Ovary (tissue), 7 donors: ENCODE measurements at regions not wholly inside any gene's neighbourhood (a gene's known extent, or its start where the extent isn't known, plus 50 kb on each side); places are given as distances from the start of the nearest gene placed in this dataset.

ENCODE experiments used
- DNase-seq, 5 donors: peaks; one replicate each; pipeline ENCODE4 v3.0.0-alpha.2; 2019 to 2020
- H3K27ac ChIP-seq, 2 donors: fragments of 200-600 bp; one replicate each; pipeline versions ENCODE4 v1.5.1 to v1.8.0; 2019 to 2022
- H3K27me3 ChIP-seq: fragments of 200-600 bp; one replicate; pipeline ENCODE4 v1.8.0; 2022
- H3K36me3 ChIP-seq: fragments of 200-600 bp; sonication (generic); one replicate; pipeline ENCODE4 v1.5.1; 2019
- H3K4me1 ChIP-seq: one replicate; pipeline ENCODE4 v1.8.1; 2013; ENCODE audit warnings: mild to moderate bottlenecking, moderate library complexity; ENCODE audit not compliant: insufficient read depth
- H3K4me3 ChIP-seq: fragments of 200-600 bp; sonication (generic); one replicate; pipeline ENCODE4 v1.5.1; 2017
- H3K9me3 ChIP-seq, 2 donors: fragments of 200-600 bp in 1 of 2; sonication (generic) in 1 of 2; one replicate each; pipeline versions ENCODE4 v1.5.1 to v1.8.1; 2013 to 2019; ENCODE audit warnings: mild to moderate bottlenecking in 1 of 2, moderate library complexity in 1 of 2
- CTCF ChIP-seq, 3 donors: fragments of 450-650 bp in 2 of 3; fragments of 200-600 bp in 1 of 3; IDR thresholded peaks; one replicate each; pipeline versions ENCODE4 v1.5.1 to v1.8.0; 2016 to 2022; ENCODE audit warnings: antibody characterized with exemption in 3 of 3, mild to moderate bottlenecking in 1 of 3
- EP300 ChIP-seq: sonication (generic); formaldehyde crosslinking; IDR thresholded peaks from one replicate; pipeline ENCODE4 v1.6.1; 2017; ENCODE audit warnings: antibody characterized with exemption
- POLR2A ChIP-seq: fragments of 450-650 bp; IDR thresholded peaks from one replicate; pipeline ENCODE4 v1.6.1; 2017; ENCODE audit warnings: antibody characterized with exemption, mild to moderate bottlenecking, moderate library complexity
- WGBS, 3 donors: extraction: QIAGEN DNeasy Blood & Tissue Kit in 1 of 3; methylation state at CpG; one replicate each; pipeline versions ENCODE4 v1.1.5 to v1.1.7; 2013 to 2017; 5-methylcytosine and 5-hydroxymethylcytosine counted together
- intact Hi-C, 4 donors: fragments of 100-400 bp; cut with DNase I; formaldehyde crosslinking; loops; one replicate each; pipeline versions ENCODE4 v1.11.0 to v1.15.1; 2022 to 2023
- donor health status: DM: no; HTN: no; CAD: no; lungs with moderate emphysema.
- donor health status: DM: no; HTN: no; CAD: no.
- donor health status: Bipolar disorder and iron deficiency.
- donor health status: DM: no; HTN: no; CAD: no.
- donor health status: DM: yes; HTN: yes; CAD: no.

DNA sequence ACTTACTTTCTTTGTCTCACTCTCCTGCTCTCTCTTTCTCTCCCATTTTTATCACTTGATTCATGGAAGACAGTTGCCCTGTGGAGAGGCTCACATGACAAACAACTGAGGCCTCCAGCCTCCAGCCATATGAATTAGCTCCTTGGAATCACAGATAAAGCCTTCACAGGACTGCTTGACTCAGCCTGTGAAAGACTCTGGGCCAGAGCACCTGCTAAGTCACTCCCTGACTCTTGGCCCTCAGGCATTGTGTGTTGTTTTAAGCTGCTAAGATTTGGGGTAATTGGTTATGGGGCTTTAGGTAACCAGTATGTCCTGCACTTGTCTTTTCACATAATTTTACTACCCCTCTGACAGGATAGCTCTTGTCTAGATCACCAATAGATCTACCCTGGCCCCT is 334.9 kb downstream of the SOX11 start:
- H3K4me1 ChIP-seq = no peaks in the 10 kb centered on the region
- H3K27ac ChIP-seq = no peak overlapping the region
- no peak for TF ChIP-seq EP300
- no peak for TF ChIP-seq CTCF (IDR thresholded peaks at IDR 0.05)
- TF ChIP-seq POLR2A = no peak
- no peaks in the 10 kb centered on the region for H3K36me3 ChIP-seq
- H3K9me3 ChIP-seq = no peaks in the 10 kb centered on the region
- no peaks in the 10 kb centered on the region for H3K27me3 ChIP-seq
- intact Hi-C loops = no loop called here
- no peak for DNase-seq
- H3K4me3 ChIP-seq = no peak overlapping the region

GRCh38 chr2:6031200-6031867 is 339.1 kb downstream of the SOX11 start:
- Histone ChIP-seq H3K27me3 (no peaks in the 10 kb centered on the region), H3K27ac (no peak overlapping the region), H3K4me1 (no peaks in the 10 kb centered on the region), H3K4me3 (no peak overlapping the region), H3K9me3 (no peaks in the 10 kb centered on the region), H3K36me3 (no peaks in the 10 kb centered on the region)
- WGBS, 3 donors = 66 to 77% (median 72%) methylated on average over 5 of the region's 5 CpGs
- intact Hi-C loops = no loop called here
- no peak for DNase-seq
- TF ChIP-seq EP300 (no peak), POLR2A (no peak), CTCF (IDR thresholded peaks at IDR 0.05) (no peak)

DNA sequence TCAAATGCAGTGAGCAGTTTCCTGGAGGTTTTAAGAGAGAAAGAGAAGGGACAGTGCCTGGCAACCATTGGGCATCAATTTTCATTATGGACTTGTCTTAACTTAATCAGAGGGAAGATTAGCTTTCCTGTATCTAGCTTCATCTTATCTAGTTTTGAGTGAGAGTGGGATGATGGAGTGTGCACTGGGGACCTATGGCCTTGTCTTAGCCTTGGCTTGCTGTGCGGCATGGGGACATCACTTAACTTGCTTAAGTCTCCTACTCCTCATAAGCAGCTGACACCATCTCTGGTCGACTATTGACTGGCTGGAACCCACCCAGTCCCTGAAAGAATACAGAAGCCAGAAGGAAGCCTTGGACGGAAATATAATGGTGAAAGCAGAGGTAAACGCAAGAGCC is 344.0 kb downstream of the SOX11 start:
- Histone ChIP-seq H3K9me3 (no peaks in the 10 kb centered on the region), H3K27me3 (no peaks in the 10 kb centered on the region), H3K4me3 (no peak overlapping the region), H3K36me3 (no peaks in the 10 kb centered on the region), H3K27ac (no peak overlapping the region), H3K4me1 (no peaks in the 10 kb centered on the region)
- no peak for DNase-seq
- WGBS, 3 donors = 79 to 84% (median 82%) methylated on average over 4 of the region's 4 CpGs
- intact Hi-C loops = no loop called here
- no peak for TF ChIP-seq CTCF (IDR thresholded peaks at IDR 0.05)
- TF ChIP-seq POLR2A = no peak
- TF ChIP-seq EP300 = no peak

DNA sequence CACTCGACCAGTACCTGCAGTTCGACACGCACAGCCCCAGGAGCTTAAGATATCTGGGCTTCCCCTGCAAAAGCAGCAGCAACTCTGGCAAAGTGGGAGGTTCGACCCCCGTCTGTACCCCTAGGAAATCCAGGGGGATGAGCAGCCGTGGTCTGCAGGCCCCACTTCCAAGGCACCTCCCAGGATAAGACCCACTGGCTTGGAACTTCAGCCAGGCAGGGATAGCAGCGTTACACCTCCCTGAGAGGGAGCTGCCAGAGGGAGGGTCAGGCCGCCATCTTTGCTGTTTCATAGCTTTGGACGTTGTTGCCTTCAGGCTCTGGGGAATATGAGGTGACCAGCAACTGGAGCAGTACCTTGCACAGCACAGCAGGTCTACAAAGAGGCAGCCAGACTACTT is 351.1 kb downstream of the SOX11 start:
- Histone ChIP-seq H3K4me1 (no peaks in the 10 kb centered on the region), H3K27ac (no peak overlapping the region), H3K27me3 (no peaks in the 10 kb centered on the region), H3K36me3 (no peaks in the 10 kb centered on the region), H3K4me3 (no peak overlapping the region), H3K9me3 (no peaks in the 10 kb centered on the region)
- TF ChIP-seq EP300 = no peak
- no peak for DNase-seq
- 78 to 88% (median 85%) methylated on average over 9 of the region's 9 CpGs for WGBS, 3 donors
- intact Hi-C loops = loop anchor here in 1 of 4 donors (5.0 kb wide), 1 partner anchor 156 kb away; no protein-coding TSS in a partner anchor

GRCh38 chr2:6052649-6053048 is 360.5 kb downstream of the SOX11 start:
- 36 to 40% (median 38%) methylated on average over 8 of the region's 8 CpGs for WGBS, 3 donors
- intact Hi-C loops = no loop called here
- H3K36me3 ChIP-seq = no peaks in the 10 kb centered on the region
- H3K4me1 ChIP-seq = no peaks in the 10 kb centered on the region
- no peak overlapping the region for H3K27ac ChIP-seq
- H3K27me3 ChIP-seq = no peaks in the 10 kb centered on the region
- TF ChIP-seq EP300 = no peak
- no peak for TF ChIP-seq POLR2A
- no peak for TF ChIP-seq CTCF (IDR thresholded peaks at IDR 0.05)
- H3K4me3 ChIP-seq = no peak overlapping the region
- no peak for DNase-seq
- H3K9me3 ChIP-seq = no peaks in the 10 kb centered on the region
